PC-9 (cell line): ENCODE measurements at regions not wholly inside any gene's neighbourhood (a gene's known extent, or its start where the extent isn't known, plus 50 kb on each side); places are given as distances from the start of the nearest gene placed in this dataset.

Experiments used
- EZH2 ChIP-seq: fragments of 200-600 bp; sonication (generic); IDR thresholded peaks from 2 replicates; pipeline ENCODE4 v1.8.0; 2017; ENCODE audit warnings: antibody characterized with exemption, low read depth
- TF ChIP-seq, protein P1 (sequence below): fragments of 200-600 bp; sonication (generic); conservative IDR thresholded peaks from 2 replicates; pipeline ENCODE4 v1.6.1; 2017; ENCODE audit warnings: mixed run types, antibody characterized with exemption, mild to moderate bottlenecking, moderate library complexity

DNA sequence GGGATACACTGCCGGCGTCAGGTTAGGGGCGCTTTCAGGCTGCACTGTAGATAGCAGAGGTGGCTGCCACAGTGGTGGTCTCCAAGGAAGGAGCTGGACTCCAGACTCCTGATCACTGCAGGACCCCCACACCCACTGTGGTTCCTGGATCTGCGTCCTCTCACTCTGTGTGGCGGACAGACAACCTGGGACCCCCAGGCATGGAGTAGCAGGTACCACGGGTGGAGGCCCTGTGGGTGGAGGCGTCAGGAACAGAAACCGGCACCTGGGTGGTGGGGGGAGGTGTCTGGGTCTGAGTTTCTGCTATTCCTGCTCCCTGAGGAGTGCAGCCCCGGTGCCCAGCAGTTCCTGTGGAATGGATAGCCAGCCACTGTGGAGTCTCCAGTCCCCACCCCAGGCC lies 75.1 kb upstream of the PCAT7 start:
- TF ChIP-seq, protein P1, sequence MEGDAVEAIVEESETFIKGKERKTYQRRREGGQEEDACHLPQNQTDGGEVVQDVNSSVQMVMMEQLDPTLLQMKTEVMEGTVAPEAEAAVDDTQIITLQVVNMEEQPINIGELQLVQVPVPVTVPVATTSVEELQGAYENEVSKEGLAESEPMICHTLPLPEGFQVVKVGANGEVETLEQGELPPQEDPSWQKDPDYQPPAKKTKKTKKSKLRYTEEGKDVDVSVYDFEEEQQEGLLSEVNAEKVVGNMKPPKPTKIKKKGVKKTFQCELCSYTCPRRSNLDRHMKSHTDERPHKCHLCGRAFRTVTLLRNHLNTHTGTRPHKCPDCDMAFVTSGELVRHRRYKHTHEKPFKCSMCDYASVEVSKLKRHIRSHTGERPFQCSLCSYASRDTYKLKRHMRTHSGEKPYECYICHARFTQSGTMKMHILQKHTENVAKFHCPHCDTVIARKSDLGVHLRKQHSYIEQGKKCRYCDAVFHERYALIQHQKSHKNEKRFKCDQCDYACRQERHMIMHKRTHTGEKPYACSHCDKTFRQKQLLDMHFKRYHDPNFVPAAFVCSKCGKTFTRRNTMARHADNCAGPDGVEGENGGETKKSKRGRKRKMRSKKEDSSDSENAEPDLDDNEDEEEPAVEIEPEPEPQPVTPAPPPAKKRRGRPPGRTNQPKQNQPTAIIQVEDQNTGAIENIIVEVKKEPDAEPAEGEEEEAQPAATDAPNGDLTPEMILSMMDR = no peak
- no peak for TF ChIP-seq EZH2
